ENCODE measurements at regions not wholly inside any gene's neighbourhood (a gene's known extent, or its start where the extent isn't known, plus 50 kb on each side); places are given as distances from the start of the nearest gene placed in this dataset.
A peak's percentile ranks its signal among the peaks of the same experiment; 100 is the strongest.

GRCh38 chr12:61536117-61536516 lies 724.1 kb upstream of the USP15 start:
- no peak overlapping the region for H3K27ac ChIP-seq
- no peak for TF ChIP-seq CTCF (IDR thresholded peaks at IDR 0.05)
- no peak for TF ChIP-seq ZFX (IDR thresholded peaks at IDR 0.05; ENCODE audit: borderline replicate concordance)

GRCh38 chr12:61536525-61536924 lies 723.7 kb upstream of the USP15 start:
- TF ChIP-seq CTCF (IDR thresholded peaks at IDR 0.05) = no peak
- no peak for TF ChIP-seq ZFX (IDR thresholded peaks at IDR 0.05; ENCODE audit: borderline replicate concordance)
- no peak overlapping the region for H3K27ac ChIP-seq

- TF ChIP-seq CTCF (IDR thresholded peaks at IDR 0.05) (peak; percentile 46), ZFX (IDR thresholded peaks at IDR 0.05; ENCODE audit: borderline replicate concordance) (no peak)
- H3K27ac ChIP-seq = no peak overlapping the region
Observed at GRCh38 chr12:61538951-61539350, 721.3 kb upstream of the USP15 start.

GRCh38 chr12:61542551-61542950 lies 717.7 kb upstream of the USP15 start:
- no peak for TF ChIP-seq CTCF (IDR thresholded peaks at IDR 0.05)
- TF ChIP-seq ZFX (IDR thresholded peaks at IDR 0.05; ENCODE audit: borderline replicate concordance) = no peak
- no peak overlapping the region for H3K27ac ChIP-seq

DNA sequence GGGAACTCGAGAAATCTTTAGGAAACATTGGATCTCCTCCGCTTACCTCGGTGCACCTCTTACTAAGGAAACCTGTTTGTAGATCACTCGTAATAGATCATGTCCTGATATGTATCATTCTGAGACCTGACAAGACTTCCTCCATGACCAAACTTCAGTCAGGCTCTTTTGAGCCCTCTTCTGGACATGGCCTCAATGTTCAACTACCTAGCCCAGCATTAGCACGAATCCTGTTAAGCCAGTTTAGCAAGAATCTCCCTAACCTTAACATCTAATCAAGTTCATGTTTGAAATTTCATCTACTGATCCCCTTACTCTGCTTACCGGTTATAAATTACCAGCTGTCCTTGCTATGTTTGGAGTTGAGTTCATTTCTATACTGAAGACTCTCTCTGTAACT lies 713.9 kb upstream of the USP15 start:
- H3K27ac ChIP-seq = no peak overlapping the region
- TF ChIP-seq CTCF (IDR thresholded peaks at IDR 0.05) (peak; percentile 78), ZFX (IDR thresholded peaks at IDR 0.05; ENCODE audit: borderline replicate concordance) (no peak)

- no peak overlapping the region for H3K27ac ChIP-seq
- TF ChIP-seq CTCF (IDR thresholded peaks at IDR 0.05) = no peak
- no peak for TF ChIP-seq ZFX (IDR thresholded peaks at IDR 0.05; ENCODE audit: borderline replicate concordance)
Observed at GRCh38 chr12:61553091-61553490, 707.1 kb upstream of the USP15 start.

DNA sequence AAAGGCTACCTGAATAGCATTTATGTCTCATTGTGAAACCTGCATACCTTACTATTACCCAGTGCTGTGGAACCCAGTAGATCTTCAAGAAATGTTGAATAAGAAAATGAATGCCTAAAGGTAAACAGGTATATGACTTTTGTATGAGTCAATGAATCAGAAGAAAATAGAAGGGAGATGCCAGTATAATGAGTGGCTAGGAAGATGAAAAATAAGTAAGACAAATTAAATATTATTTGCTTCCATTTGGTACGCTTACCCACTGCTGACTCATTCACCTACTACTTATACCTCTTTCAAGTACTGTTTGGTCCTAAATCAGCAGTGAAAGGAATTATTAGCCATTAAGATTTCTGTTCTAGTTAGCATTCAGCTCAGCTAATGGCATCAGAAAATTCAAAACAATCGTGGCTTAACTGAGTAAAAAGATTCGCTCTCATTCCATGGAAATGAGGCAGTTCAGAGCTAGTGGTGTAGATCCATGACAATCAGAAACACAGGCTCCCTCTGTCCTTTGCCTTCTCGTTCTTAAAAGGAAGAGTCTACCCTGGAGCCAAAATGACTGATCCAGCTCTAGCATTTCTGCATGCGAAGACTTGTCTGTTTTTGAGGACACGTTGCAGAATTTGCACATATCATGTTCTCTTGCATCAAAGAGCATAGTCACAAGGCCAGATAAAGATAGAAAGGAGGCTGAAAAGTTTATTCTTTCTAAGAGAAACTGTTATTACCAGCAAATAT lies 705.8 kb upstream of the USP15 start:
- H3K27ac ChIP-seq = no peak overlapping the region
- TF ChIP-seq ZFX (IDR thresholded peaks at IDR 0.05; ENCODE audit: borderline replicate concordance) (no peak), CTCF (IDR thresholded peaks at IDR 0.05) (no peak)

Data from 22Rv1 (cell line).